ENCODE measurements at regions not wholly inside any gene's neighbourhood (a gene's known extent, or its start where the extent isn't known, plus 50 kb on each side); places are given as distances from the start of the nearest gene placed in this dataset.

DNA sequence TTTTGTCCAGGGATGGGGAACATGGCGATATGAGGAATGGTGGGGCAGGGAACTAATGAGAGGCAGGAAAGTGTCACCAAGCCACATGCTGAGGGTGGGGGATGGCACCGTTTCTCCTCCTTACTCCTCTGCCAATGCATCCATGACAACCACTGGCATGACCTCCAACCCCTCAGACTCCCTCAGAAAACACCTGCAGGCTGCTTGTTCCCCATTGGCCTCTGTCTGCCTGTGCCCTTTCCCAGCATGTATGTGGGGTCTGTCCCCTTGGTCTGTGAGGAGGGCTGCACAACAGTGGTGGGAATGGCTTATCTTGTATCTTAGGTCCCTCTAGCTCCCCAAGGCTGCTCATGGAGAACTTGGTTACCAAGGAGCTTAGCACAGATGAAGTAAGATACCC is 137.2 kb upstream of the NGF start:
- peaks cover 0 to 5% (median 2%) of the 10 kb centered on the region in 4 donors for H3K4me1 Mint-ChIP-seq
- peaks cover 1 to 38% (median 13%) of the 10 kb centered on the region in 5 donors for H3K27me3 Mint-ChIP-seq
- no peaks in the 10 kb centered on the region for H3K36me3 Mint-ChIP-seq
- DNase-seq (no peak), ATAC-seq (no peak)
- H3K4me3 Mint-ChIP-seq: no peak overlapping the region
- POLR2A ChIA-PET: no interaction called here
- H3K9me3 Mint-ChIP-seq: peaks cover 0 to 3% (median 0%) of the 10 kb centered on the region in 9 donors
- no peak overlapping the region for H3K27ac Mint-ChIP-seq

GRCh38 chr1:115473986-115474565 is 136.0 kb upstream of the NGF start:
- peaks cover 1 to 34% (median 13%) of the 10 kb centered on the region in 5 donors for H3K27me3 Mint-ChIP-seq

GRCh38 chr1:115469703-115470476 is 131.8 kb upstream of the NGF start:
- POLR2A ChIA-PET: no interaction called here
- DNase-seq (peak in 4 of 10 donors; percentile 5 to 30 (median 18)), ATAC-seq (peak; percentile 39 to 46)
- Mint-ChIP-seq H3K4me3 (no peak overlapping the region), H3K36me3 (no peaks in the 10 kb centered on the region), H3K27ac (no peak overlapping the region), H3K27me3 (peaks cover 1 to 20% (median 7%) of the 10 kb centered on the region in 5 donors), H3K9me3 (no peaks in the 10 kb centered on the region), H3K4me1 (peaks cover 2 to 8% (median 7%) of the 10 kb centered on the region in 4 donors)

More at GRCh38 chr1:115473986-115474565, 136.0 kb upstream of the NGF start:
- ATAC-seq: no peak
- Mint-ChIP-seq H3K27ac (peak overlapping the region in 1 of 10 donors; percentile 24), H3K4me3 (no peak overlapping the region), H3K36me3 (no peaks in the 10 kb centered on the region), H3K9me3 (no peaks in the 10 kb centered on the region), H3K4me1 (peaks cover 2 to 8% (median 7%) of the 10 kb centered on the region in 4 donors)
- no peak for DNase-seq
- POLR2A ChIA-PET: no interaction called here

DNA sequence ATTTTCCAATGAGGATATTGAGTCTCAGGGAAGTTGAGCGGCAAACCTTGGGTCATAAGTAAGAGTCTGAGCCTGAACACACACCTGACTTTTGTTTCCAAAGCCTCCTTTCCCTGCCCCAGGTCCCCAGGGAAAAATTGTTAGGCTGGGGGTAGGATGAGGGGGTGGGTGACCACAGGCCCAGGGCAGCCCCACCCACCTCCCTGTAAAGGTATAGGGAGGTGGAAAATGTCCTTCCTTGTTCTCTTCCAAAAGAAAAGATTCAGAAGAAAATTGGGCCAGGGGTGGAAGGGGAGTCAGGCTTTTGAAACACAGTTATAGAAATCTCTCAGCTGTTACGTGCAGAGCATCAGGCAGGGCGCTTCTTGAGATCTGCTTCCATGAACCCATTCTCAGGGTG is 129.7 kb upstream of the NGF start:
- no peaks in the 10 kb centered on the region for H3K36me3 Mint-ChIP-seq
- DNase-seq: no peak
- peaks cover 0 to 5% (median 0%) of the 10 kb centered on the region in 5 donors for H3K27me3 Mint-ChIP-seq
- no peak overlapping the region for H3K4me3 Mint-ChIP-seq
- no peaks in the 10 kb centered on the region for H3K9me3 Mint-ChIP-seq
- no peak for ATAC-seq
- no peak overlapping the region for H3K27ac Mint-ChIP-seq
- POLR2A ChIA-PET: no interaction called here
- peaks cover 2 to 8% (median 5%) of the 10 kb centered on the region in 4 donors for H3K4me1 Mint-ChIP-seq

DNA sequence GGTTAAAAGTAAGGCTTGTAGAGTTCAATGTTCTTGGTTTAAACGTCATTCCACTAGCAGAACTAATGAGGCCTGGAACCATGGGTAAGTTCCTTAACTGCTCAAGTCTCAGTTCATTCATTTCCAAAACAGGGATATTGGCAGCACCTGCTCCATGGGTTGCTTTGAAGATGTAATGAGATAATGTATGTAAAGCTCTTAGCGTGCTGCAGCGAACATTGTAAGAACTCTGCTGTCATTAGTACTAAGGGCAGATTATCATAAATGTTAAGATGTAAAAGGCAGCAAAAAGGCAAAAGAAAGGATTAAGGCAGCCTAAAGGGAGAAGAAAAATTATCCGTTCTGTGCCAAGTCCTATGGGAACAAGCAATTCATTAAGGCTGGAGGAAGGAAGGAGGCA is 129.1 kb upstream of the NGF start:
- DNase-seq (no peak), ATAC-seq (no peak)
- H3K36me3 Mint-ChIP-seq: no peaks in the 10 kb centered on the region
- H3K4me1 Mint-ChIP-seq: peaks cover 2 to 8% (median 5%) of the 10 kb centered on the region in 4 donors
- peaks cover 0 to 4% (median 0%) of the 10 kb centered on the region in 5 donors for H3K27me3 Mint-ChIP-seq
- no peak overlapping the region for H3K4me3 Mint-ChIP-seq
- H3K27ac Mint-ChIP-seq: no peak overlapping the region
- POLR2A ChIA-PET: interaction anchor here (0.7 kb wide), 1 partner anchor 183 kb away, joined by 3 read pairs; no protein-coding TSS in a partner anchor
- H3K9me3 Mint-ChIP-seq: no peaks in the 10 kb centered on the region

- no peaks in the 10 kb centered on the region for H3K36me3 Mint-ChIP-seq
- H3K27me3 Mint-ChIP-seq: peaks cover 0 to 1% (median 0%) of the 10 kb centered on the region in 5 donors
- H3K27ac Mint-ChIP-seq: no peak overlapping the region
- H3K4me3 Mint-ChIP-seq: no peak overlapping the region
- POLR2A ChIA-PET: no interaction called here
- DNase-seq (no peak), ATAC-seq (no peak)
- H3K4me1 Mint-ChIP-seq: peaks cover 2 to 8% (median 5%) of the 10 kb centered on the region in 4 donors
- no peaks in the 10 kb centered on the region for H3K9me3 Mint-ChIP-seq
Measured at GRCh38 chr1:115466433-115466832, 128.4 kb upstream of the NGF start.

DNA sequence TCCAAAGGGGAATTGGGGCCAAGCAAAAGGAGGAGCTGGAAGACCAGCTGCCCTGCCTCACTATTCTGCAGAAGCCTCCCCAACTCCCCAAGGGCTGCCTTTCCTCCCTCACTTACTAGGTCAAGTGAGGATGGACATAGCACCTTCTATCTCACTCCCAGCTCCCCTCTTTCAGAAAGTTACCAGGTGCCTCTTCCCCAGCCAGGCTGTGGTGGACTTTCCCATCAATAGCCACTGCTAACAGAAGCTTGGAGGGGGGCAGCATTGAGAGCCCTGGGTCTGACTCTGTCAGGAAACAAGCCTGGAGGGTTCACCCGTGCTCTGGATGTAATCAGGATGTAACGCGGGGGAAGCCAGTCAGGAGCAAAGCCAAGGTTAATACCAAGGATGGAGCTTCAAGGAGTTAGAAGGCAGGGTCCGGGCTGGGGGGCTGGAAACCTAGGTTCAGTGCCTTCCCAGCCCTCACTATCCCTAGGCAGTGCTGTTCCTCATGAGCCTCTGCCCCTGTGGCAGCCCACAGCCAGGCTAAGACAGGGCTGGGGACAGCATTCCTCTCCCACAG is 127.8 kb upstream of the NGF start:
- H3K4me3 Mint-ChIP-seq: no peak overlapping the region
- peaks cover 2 to 8% (median 5%) of the 10 kb centered on the region in 4 donors for H3K4me1 Mint-ChIP-seq
- DNase-seq (no peak), ATAC-seq (no peak)
- POLR2A ChIA-PET: no interaction called here
- peaks cover 0 to under 1% (median 0%) of the 10 kb centered on the region in 5 donors for H3K27me3 Mint-ChIP-seq
- H3K36me3 Mint-ChIP-seq: no peaks in the 10 kb centered on the region
- H3K27ac Mint-ChIP-seq: no peak overlapping the region
- no peaks in the 10 kb centered on the region for H3K9me3 Mint-ChIP-seq

DNA sequence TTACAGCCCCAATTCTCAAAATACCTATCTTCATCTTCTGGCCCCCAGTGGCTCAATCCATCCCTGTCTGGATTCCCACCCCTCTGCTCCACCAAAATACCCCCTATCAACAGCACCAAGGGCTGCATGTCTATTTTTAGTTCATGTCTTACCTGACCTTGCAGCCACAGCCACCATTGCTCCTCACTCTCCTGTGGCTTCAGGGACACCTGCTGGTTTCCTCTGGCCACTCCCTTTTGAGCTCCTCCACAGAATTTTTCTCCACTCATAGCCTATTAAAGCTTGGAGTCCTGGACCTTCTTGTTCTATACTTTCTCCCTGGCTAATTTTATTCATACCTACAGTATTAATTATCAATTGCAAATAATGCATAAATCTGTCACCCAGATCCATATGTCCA is 125.3 kb upstream of the NGF start:
- no peak overlapping the region for H3K27ac Mint-ChIP-seq
- no peaks in the 10 kb centered on the region for H3K9me3 Mint-ChIP-seq
- H3K4me1 Mint-ChIP-seq: no peaks in the 10 kb centered on the region
- no peak for ATAC-seq
- no peaks in the 10 kb centered on the region for H3K36me3 Mint-ChIP-seq
- no peaks in the 10 kb centered on the region for H3K27me3 Mint-ChIP-seq
- DNase-seq: no peak
- POLR2A ChIA-PET: no interaction called here
- H3K4me3 Mint-ChIP-seq: no peak overlapping the region

DNA sequence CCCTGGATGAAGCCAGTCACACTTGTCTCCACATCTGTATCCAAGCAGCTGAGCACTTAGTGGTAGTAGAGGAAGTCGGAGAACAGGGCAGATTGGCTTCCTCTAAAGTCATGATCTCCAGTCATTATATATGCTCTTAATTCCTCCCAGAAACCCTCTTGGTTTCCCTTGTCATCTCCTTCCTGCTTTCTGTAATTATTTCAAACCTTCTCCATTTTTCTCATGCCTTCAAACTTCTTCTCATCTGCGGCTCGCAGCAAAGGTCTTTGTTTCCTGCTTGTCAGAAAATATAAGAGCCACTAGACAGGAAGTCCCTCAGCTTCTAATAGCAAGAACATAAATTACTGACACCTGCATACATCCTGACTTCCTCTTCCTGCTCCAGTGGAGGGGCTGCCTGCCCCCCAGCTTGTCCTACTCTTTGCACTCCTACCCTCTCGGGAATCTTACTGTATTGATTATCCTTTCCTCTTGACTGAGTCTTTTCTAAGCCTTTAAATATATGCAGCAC is 124.6 kb upstream of the NGF start:
- H3K9me3 Mint-ChIP-seq: no peaks in the 10 kb centered on the region
- no peak overlapping the region for H3K27ac Mint-ChIP-seq
- H3K4me3 Mint-ChIP-seq: no peak overlapping the region
- peak in 1 of 10 donors; percentile 12 for DNase-seq
- POLR2A ChIA-PET: no interaction called here
- no peaks in the 10 kb centered on the region for H3K4me1 Mint-ChIP-seq
- H3K36me3 Mint-ChIP-seq: no peaks in the 10 kb centered on the region
- H3K27me3 Mint-ChIP-seq: no peaks in the 10 kb centered on the region
- peak in 1 of 2 donors; percentile 30 for ATAC-seq

DNA sequence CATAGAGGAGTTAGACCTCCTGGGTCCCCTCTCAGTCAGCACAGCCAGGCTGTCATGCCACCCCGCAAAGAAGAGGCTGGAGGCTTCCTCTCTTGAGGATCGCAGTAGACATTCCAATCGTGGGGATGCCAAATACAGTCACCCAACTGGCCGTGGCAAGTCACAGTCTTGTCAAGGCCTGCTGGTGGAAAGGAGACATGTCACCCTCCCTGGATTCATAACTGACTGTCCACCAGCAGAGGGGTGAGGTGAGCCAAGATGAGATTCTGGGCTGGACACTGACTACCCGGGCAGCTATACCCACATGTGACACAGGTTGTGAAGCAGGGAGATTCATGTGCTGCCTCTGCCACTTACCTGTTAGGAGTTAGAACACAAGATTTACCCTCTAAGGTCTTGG is 123.5 kb upstream of the NGF start:
- no peaks in the 10 kb centered on the region for H3K36me3 Mint-ChIP-seq
- no peak overlapping the region for H3K4me3 Mint-ChIP-seq
- H3K4me1 Mint-ChIP-seq: no peaks in the 10 kb centered on the region
- no peak for DNase-seq
- no peaks in the 10 kb centered on the region for H3K27me3 Mint-ChIP-seq
- no peak for ATAC-seq
- no peaks in the 10 kb centered on the region for H3K9me3 Mint-ChIP-seq
- POLR2A ChIA-PET: no interaction called here
- H3K27ac Mint-ChIP-seq: no peak overlapping the region

GRCh38 chr1:115459161-115459560 is 121.1 kb upstream of the NGF start:
- ATAC-seq (no peak), DNase-seq (no peak)
- POLR2A ChIA-PET: no interaction called here
- Mint-ChIP-seq H3K27ac (peak overlapping the region in 1 of 10 donors; percentile 37), H3K4me3 (no peak overlapping the region), H3K27me3 (no peaks in the 10 kb centered on the region), H3K9me3 (no peaks in the 10 kb centered on the region), H3K4me1 (no peaks in the 10 kb centered on the region), H3K36me3 (no peaks in the 10 kb centered on the region)

GRCh38 chr1:115458426-115459114 is 120.5 kb upstream of the NGF start:
- no peak overlapping the region for H3K27ac Mint-ChIP-seq
- no peaks in the 10 kb centered on the region for H3K36me3 Mint-ChIP-seq
- DNase-seq (no peak), ATAC-seq (no peak)
- no peaks in the 10 kb centered on the region for H3K9me3 Mint-ChIP-seq
- POLR2A ChIA-PET: no interaction called here
- no peak overlapping the region for H3K4me3 Mint-ChIP-seq
- H3K27me3 Mint-ChIP-seq: no peaks in the 10 kb centered on the region
- no peaks in the 10 kb centered on the region for H3K4me1 Mint-ChIP-seq

DNA sequence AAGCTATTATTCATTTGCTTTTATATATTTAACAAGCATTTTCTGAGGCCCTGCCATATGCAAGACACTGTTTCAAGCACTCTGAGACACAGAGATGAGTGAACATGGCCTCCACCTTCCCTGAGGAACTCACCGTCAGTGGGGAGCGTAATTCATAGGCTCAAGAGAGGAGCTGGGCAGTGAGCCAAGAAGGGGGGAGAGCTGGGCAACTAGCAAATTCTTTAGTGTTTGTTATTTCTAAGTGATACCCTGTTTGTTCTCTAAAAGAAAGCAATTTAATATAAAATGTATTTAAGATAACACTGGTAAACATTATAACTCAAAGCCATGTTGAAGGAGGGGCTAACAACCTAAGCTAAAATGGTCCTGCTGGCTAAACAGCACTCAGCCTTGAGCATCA is 119.2 kb upstream of the NGF start:
- H3K9me3 Mint-ChIP-seq: no peaks in the 10 kb centered on the region
- POLR2A ChIA-PET: no interaction called here
- no peak overlapping the region for H3K4me3 Mint-ChIP-seq
- H3K4me1 Mint-ChIP-seq: no peaks in the 10 kb centered on the region
- no peaks in the 10 kb centered on the region for H3K36me3 Mint-ChIP-seq
- DNase-seq: no peak
- H3K27ac Mint-ChIP-seq: no peak overlapping the region
- no peak for ATAC-seq
- H3K27me3 Mint-ChIP-seq: no peaks in the 10 kb centered on the region
